GM21717 (cell line): ENCODE measurements at regions not wholly inside any gene's neighbourhood (a gene's known extent, or its start where the extent isn't known, plus 50 kb on each side); places are given as distances from the start of the nearest gene placed in this dataset.
"Not testable (repeated sequence)": the region's sequence is repeated elsewhere in the genome, so short reads cannot be mapped to it uniquely, and the experiment has no call there.

ENCODE experiments used
- ATAC-seq: cut with Tn5 transposase; IDR thresholded peaks from one replicate; pipeline ENCODE4 v1.9.1; 2021; ENCODE audit warnings: mild to moderate bottlenecking, moderate library complexity; ENCODE audit not compliant: unreplicated experiment

GRCh38 chr2:133624551-133624950, 56.3 kb upstream of the NCKAP5 start:
- ATAC-seq, result no peak

DNA sequence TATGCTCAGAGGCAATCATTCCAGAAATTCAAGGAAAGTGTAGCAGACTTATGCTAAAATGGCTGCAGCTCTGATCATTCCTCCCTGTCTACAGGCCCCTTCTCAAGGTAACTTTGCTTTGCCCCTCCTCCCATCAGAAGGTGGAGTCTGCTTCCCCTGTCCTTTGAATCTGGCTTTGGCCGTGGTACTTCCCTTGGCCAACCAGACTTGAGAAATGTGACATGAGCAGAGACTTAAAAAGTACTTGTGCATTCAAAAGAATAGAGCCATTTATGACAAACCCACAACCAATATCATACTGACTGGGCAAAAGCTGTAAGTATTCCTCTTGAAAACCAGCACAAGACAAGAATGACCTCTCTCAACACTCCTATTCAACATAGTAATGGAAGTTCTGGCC, 59.5 kb upstream of the NCKAP5 start:
- no peak for ATAC-seq

DNA sequence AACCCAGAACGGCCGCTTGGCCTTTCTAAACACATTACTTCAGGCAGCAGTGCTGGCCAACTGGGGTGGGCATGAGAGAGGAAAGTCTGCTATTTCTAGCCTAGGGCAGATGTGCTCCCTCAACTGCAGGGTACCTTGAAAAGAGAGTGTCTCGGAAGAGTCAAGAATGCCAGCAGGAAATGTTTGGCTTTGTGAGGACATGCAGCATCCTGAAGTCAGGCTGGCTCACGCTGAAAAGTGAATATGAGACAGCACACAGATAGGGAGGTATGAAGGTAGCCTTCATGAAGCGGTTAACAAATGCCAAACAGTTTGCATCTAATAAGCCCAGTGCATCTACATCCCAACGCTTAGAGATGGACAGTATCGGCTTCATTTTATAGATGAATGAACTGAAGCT, 65.0 kb upstream of the NCKAP5 start:
- no peak for ATAC-seq

GRCh38 chr2:133633881-133634409, 65.7 kb upstream of the NCKAP5 start:
- no peak for ATAC-seq

DNA sequence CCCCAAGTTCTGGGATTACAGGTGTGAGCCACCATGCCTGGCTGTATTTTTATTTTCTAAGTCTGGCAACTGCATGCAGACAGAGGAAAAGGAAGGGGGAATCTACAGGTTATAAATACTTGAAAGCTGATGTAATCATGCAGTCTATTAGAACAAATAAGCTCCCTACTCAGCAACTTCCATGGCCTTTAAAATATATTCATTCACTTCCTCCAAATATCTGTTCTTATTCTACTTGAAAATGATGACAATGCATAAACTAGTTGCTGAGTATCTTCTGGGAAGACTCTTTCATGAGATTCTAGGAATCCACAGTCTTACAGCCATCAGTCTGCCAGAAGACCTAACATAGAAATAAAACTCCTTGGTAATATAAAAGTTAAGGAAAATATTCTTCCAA, 66.9 kb upstream of the NCKAP5 start:
- no peak for ATAC-seq

DNA sequence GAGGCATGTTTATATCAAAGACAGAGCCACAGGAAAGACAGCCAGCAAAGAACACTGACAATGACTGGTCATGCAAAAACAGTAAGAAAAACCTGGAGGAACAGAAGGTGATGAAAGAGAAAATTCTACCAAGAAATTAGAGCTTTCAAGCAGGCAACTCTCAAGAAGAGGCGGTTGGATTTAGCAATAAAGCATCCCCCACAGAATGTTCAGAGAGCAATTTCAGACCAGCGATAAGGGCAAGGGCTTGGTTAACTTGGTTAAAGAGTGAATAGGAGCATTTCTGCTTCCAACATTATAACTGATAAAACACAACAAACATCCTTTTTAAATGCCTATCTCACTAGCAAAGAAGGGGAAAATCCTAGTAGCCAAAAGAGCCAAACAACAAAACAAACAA, 68.0 kb upstream of the NCKAP5 start:
- ATAC-seq, result no peak

- no peak for ATAC-seq
Observed at GRCh38 chr2:133640103-133640502, 71.8 kb upstream of the NCKAP5 start.

- no peak for ATAC-seq
Observed at GRCh38 chr2:133641497-133641896, 73.2 kb upstream of the NCKAP5 start.

- no peak for ATAC-seq
Observed at GRCh38 chr2:133641942-133642725, 73.9 kb upstream of the NCKAP5 start.

- no peak for ATAC-seq
Observed at GRCh38 chr2:133642791-133643191, 74.5 kb upstream of the NCKAP5 start.

GRCh38 chr2:133643863-133644262, 75.6 kb upstream of the NCKAP5 start:
- no peak for ATAC-seq

- ATAC-seq, result no peak
Observed at GRCh38 chr2:133644846-133645245, 76.6 kb upstream of the NCKAP5 start.

GRCh38 chr2:133647386-133647785, 79.1 kb upstream of the NCKAP5 start:
- ATAC-seq, result not testable (repeated sequence)

DNA sequence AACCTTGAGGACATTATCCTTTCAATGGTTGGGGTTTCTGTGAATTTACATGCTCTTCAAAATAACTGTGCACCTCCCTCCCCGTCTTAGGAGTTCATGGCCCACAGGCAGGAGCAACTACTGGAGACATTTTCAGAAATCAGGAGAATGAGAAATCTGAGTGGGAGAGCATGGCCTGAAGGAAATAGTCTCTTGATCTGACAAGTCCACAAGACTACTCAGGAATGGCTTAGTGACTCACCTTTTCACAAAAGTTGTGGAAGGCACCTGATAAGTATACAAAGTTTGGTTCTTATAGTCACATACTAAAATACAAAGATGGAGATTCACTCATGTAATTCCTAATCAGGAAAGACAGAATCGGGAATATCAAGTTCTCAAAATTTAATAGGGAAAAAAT, 83.6 kb upstream of the NCKAP5 start:
- no peak for ATAC-seq

GRCh38 chr2:133652398-133652797, 84.1 kb upstream of the NCKAP5 start:
- no peak for ATAC-seq

- ATAC-seq, result no peak
Observed at GRCh38 chr2:133653056-133653455, 84.8 kb upstream of the NCKAP5 start.

DNA sequence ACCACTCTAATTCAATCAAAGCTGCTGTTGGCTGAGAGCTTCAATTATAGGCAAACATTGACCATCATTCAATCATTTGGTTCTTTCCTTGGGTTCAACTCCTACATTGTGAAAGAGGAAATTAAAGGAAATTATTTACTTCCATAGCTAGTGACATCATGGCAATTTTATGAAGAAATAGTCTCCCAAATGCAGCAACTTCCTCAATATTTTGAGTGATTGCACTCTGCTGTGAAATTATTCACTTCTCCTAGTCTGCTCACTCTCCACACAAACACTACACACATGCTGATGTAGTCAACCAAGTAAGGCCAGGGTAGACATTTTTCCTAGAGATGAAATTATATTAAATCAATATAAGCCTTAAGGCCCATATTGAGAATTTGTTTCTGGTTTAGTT, 86.7 kb upstream of the NCKAP5 start:
- ATAC-seq, result no peak

- no peak for ATAC-seq
Observed at GRCh38 chr2:133655610-133656009, 87.3 kb upstream of the NCKAP5 start.

GRCh38 chr2:133657591-133657990, 89.3 kb upstream of the NCKAP5 start:
- no peak for ATAC-seq

GRCh38 chr2:133658020-133658903, 90.0 kb upstream of the NCKAP5 start:
- no peak for ATAC-seq

- ATAC-seq, result no peak
Observed at GRCh38 chr2:133660510-133660909, 92.2 kb upstream of the NCKAP5 start.

DNA sequence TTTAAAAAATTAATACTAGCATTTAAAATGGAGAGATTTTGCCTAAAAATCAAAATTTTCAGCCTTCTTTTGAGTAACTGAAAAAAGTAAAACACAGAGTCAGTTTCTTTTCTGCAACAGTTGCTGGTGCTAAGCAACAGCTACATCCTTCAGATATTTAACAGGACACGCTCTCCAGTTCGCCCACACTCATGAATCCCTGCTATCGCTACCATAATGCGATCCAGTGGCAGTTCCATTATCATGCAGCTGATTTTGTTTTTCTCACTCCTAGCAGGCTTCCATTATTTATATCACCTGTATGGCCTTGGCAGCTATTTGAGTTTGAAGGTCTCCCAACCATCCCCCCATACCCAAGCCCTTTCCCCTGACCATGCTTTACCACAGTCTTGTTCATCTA, 93.1 kb upstream of the NCKAP5 start:
- ATAC-seq, result no peak
